ENCODE measurements at regions not wholly inside any gene's neighbourhood (a gene's known extent, or its start where the extent isn't known, plus 50 kb on each side); places are given as distances from the start of the nearest gene placed in this dataset.

GRCh38 chr12:23174917-23175316 lies 549.9 kb downstream of the ETNK1 start:
- Histone ChIP-seq H3K9me3 (no peaks in the 10 kb centered on the region), H3K27ac (no peak overlapping the region), H3K27me3 (no peaks in the 10 kb centered on the region), H3K36me3 (no peaks in the 10 kb centered on the region), H3K4me1 (peaks cover 0 to 8% (median 0%) of the 10 kb centered on the region in 4 donors), H3K4me3 (no peak overlapping the region)
- no peak for DNase-seq
- no peak for TF ChIP-seq CTCF (IDR thresholded peaks at IDR 0.05)
- intact Hi-C loops (cut with DNase I; ENCODE audit: low total_unique reads): no loop called here

GRCh38 chr12:23185346-23185745 lies 560.4 kb downstream of the ETNK1 start:
- Histone ChIP-seq H3K36me3 (no peaks in the 10 kb centered on the region), H3K27ac (no peak overlapping the region), H3K27me3 (no peaks in the 10 kb centered on the region), H3K4me3 (no peak overlapping the region), H3K9me3 (no peaks in the 10 kb centered on the region), H3K4me1 (no peaks in the 10 kb centered on the region)
- no peak for DNase-seq
- intact Hi-C loops (cut with DNase I; ENCODE audit: low total_unique reads): no loop called here
- TF ChIP-seq CTCF (IDR thresholded peaks at IDR 0.05): no peak

- intact Hi-C loops (cut with DNase I; ENCODE audit: low total_unique reads): no loop called here
- DNase-seq: no peak
- TF ChIP-seq CTCF (IDR thresholded peaks at IDR 0.05): no peak
- Histone ChIP-seq H3K27ac (no peak overlapping the region), H3K36me3 (no peaks in the 10 kb centered on the region), H3K9me3 (no peaks in the 10 kb centered on the region), H3K27me3 (no peaks in the 10 kb centered on the region), H3K4me3 (no peak overlapping the region), H3K4me1 (peaks cover 0 to 2% (median 0%) of the 10 kb centered on the region in 4 donors)
Observed at GRCh38 chr12:23186950-23187349, 562.0 kb downstream of the ETNK1 start.

- no peak overlapping the region for H3K27ac ChIP-seq
- intact Hi-C loops (cut with DNase I; ENCODE audit: low total_unique reads): no loop called here
- no peaks in the 10 kb centered on the region for H3K36me3 ChIP-seq
- TF ChIP-seq CTCF (IDR thresholded peaks at IDR 0.05): no peak
- no peak overlapping the region for H3K4me3 ChIP-seq
- H3K27me3 ChIP-seq: no peaks in the 10 kb centered on the region
- no peak for DNase-seq
- H3K4me1 ChIP-seq: peaks cover 0 to 30% (median 6%) of the 10 kb centered on the region in 4 donors
- H3K9me3 ChIP-seq: no peaks in the 10 kb centered on the region
Observed at GRCh38 chr12:23193552-23193951, 568.6 kb downstream of the ETNK1 start.

GRCh38 chr12:23197266-23197665 lies 572.3 kb downstream of the ETNK1 start:
- no peak for DNase-seq
- peaks cover 0 to 25% (median 6%) of the 10 kb centered on the region in 4 donors for H3K4me1 ChIP-seq

More at GRCh38 chr12:23197266-23197665, 572.3 kb downstream of the ETNK1 start:
- peaks cover 0 to 8% (median 0%) of the 10 kb centered on the region in 3 donors for H3K9me3 ChIP-seq
- H3K27ac ChIP-seq: peak overlapping the region; percentile 46 to 71
- no peak for TF ChIP-seq CTCF (IDR thresholded peaks at IDR 0.05)
- no peaks in the 10 kb centered on the region for H3K36me3 ChIP-seq
- H3K27me3 ChIP-seq: no peaks in the 10 kb centered on the region
- H3K4me3 ChIP-seq: peak overlapping the region; percentile 21 to 22
- intact Hi-C loops (cut with DNase I; ENCODE audit: low total_unique reads): no loop called here

Data from tibial artery (tissue), 4 donors.